H1 (cell line): ENCODE measurements at regions not wholly inside any gene's neighbourhood (a gene's known extent, or its start where the extent isn't known, plus 50 kb on each side); places are given as distances from the start of the nearest gene placed in this dataset.

Experiments used
- CTCF ChIA-PET: fragments of 300-600 bp; sonication (Branson Sonifier 250); formaldehyde crosslinking; loops from one replicate; lab custom pipeline; 2021; ENCODE audit not compliant: partially characterized antibody; lab: Charles Lee
- POLR2A ChIA-PET: fragments of 300-600 bp; sonication (Branson Sonifier 250); formaldehyde crosslinking; loops from one replicate; lab custom pipeline; 2021; ENCODE audit warnings: inconsistent platforms; ENCODE audit not compliant: partially characterized antibody; lab: Charles Lee
- DNase-seq, 2 experiments: peaks; one replicate each; pipeline versions ENCODE4 v3.0.0 to v3.0.0-alpha.2; 2010 to 2022; ENCODE audit warnings: low spot score in 2 of 2, low read depth in 1 of 2, mixed read lengths in 1 of 2
- FAIRE-seq: peaks from 2 replicates; lab custom pipeline; 2011; peaks lifted over from hg19 to GRCh38; lab: Jason Lieb, UNC
- H2AFZ ChIP-seq: 2 replicates; pipeline ENCODE4 v1.8.1; 2012; ENCODE audit warnings: low read length, inconsistent platforms
- H2AK5ac ChIP-seq: 2 replicates; pipeline ENCODE4 v1.6.1; 2013; ENCODE audit warnings: low read depth, low read length
- H2BK120ac ChIP-seq: replicated peaks from 2 replicates; pipeline ENCODE3; 2013; ENCODE audit warnings: low read depth, low read length, inconsistent platforms
- H2BK12ac ChIP-seq: 2 replicates; pipeline ENCODE4 v1.6.1; 2013; ENCODE audit warnings: low read depth, low read length
- H2BK15ac ChIP-seq: 2 replicates; pipeline ENCODE4 v1.6.1; 2013; ENCODE audit warnings: low read length
- H2BK20ac ChIP-seq: 2 replicates; pipeline ENCODE4 v1.6.1; 2013; ENCODE audit warnings: low read length
- H2BK5ac ChIP-seq: 2 replicates; pipeline ENCODE4 v1.6.1; 2013; ENCODE audit warnings: low read depth, low read length
- H3K14ac ChIP-seq: 2 replicates; pipeline ENCODE4 v1.6.1; 2013; ENCODE audit warnings: inconsistent platforms; ENCODE audit not compliant: insufficient read length
- H3K18ac ChIP-seq: 2 replicates; pipeline ENCODE4 v1.6.1; 2013; ENCODE audit warnings: low read length; ENCODE audit errors: extremely low read depth
- H3K23ac ChIP-seq: 2 replicates; pipeline ENCODE4 v1.6.1; 2013; ENCODE audit warnings: inconsistent platforms; ENCODE audit not compliant: insufficient read length
- H3K23me2 ChIP-seq: 2 replicates; pipeline ENCODE4 v1.6.1; 2013; ENCODE audit warnings: low read depth, low read length
- H3K27ac ChIP-seq: 2 replicates; pipeline ENCODE4 v1.6.1; 2011; ENCODE audit warnings: low read depth, low read length, inconsistent platforms
- H3K27me3 ChIP-seq, 4 experiments: replicated peaks in 1 of 4; 1 replicate in 1 of 4; 2 replicates in 3 of 4; pipeline versions ENCODE4 v1.6.1 to v1.8.1; 2011 to 2013; ENCODE audit warnings: low read length in 3 of 4, mild to moderate bottlenecking in 3 of 4, inconsistent platforms in 2 of 4, mixed read lengths in 2 of 4, moderate library complexity in 1 of 4; ENCODE audit not compliant: control insufficient read depth in 3 of 4, insufficient read depth in 3 of 4; ENCODE audit errors: extremely low read depth in 1 of 4
- H3K36me3 ChIP-seq, 4 experiments: 2 replicates each; pipeline versions ENCODE4 v1.6.1 to v1.8.1; 2011 to 2013; ENCODE audit warnings: mild to moderate bottlenecking in 4 of 4, low read length in 3 of 4, moderate library complexity in 2 of 4, control low read depth in 1 of 4, inconsistent platforms in 1 of 4; ENCODE audit not compliant: insufficient read depth in 4 of 4, control insufficient read depth in 2 of 4
- H3K4ac ChIP-seq: replicated peaks from 2 replicates; pipeline ENCODE3; 2013; ENCODE audit warnings: low read length, low read depth, mixed read lengths, inconsistent platforms; ENCODE audit not compliant: insufficient read length
- H3K4me1 ChIP-seq, 4 experiments: replicated peaks in 1 of 4; 1 replicate in 1 of 4; 2 replicates in 3 of 4; pipeline versions ENCODE4 v1.6.1 to v1.8.1; 2011 to 2013; ENCODE audit warnings: low read length in 3 of 4, inconsistent platforms in 2 of 4, mixed read lengths in 1 of 4; ENCODE audit not compliant: insufficient read depth in 4 of 4, control insufficient read depth in 3 of 4
- H3K4me2 ChIP-seq, 2 experiments: 2 replicates each; pipeline versions ENCODE4 v1.6.1 to v1.8.1; 2011 to 2013; ENCODE audit warnings: low read depth in 2 of 2, low read length in 2 of 2, control low read depth in 1 of 2, inconsistent platforms in 1 of 2, mild to moderate bottlenecking in 1 of 2; ENCODE audit not compliant: insufficient read depth in 1 of 2
- H3K4me3 ChIP-seq, 4 experiments: fragments of 200-600, 300-600 bp in 1 of 4; sonication (generic), shearing (Covaris generic), sonication (Bioruptor Twin) in 1 of 4; 2 replicates each; pipeline versions ENCODE4 v1.5.1 to v1.8.1; 2011 to 2016; ENCODE audit warnings: low read length in 4 of 4, low read depth in 3 of 4, control low read depth in 2 of 4, inconsistent platforms in 2 of 4, mild to moderate bottlenecking in 2 of 4, mixed read lengths in 1 of 4, moderate library complexity in 1 of 4; ENCODE audit not compliant: insufficient read depth in 2 of 4; ENCODE audit errors: extremely low read depth in 1 of 4
- H3K56ac ChIP-seq: replicated peaks from 2 replicates; pipeline ENCODE3; 2013; ENCODE audit warnings: low read depth, mild to moderate bottlenecking, mixed read lengths, low read length, inconsistent platforms; ENCODE audit not compliant: insufficient read length
- H3K79me1 ChIP-seq: 2 replicates; pipeline ENCODE4 v1.6.1; 2013; ENCODE audit warnings: low read depth, low read length, control low read depth
- H3K79me2 ChIP-seq, 2 experiments: 2 replicates each; pipeline versions ENCODE4 v1.6.1 to v1.8.1; 2012 to 2013; ENCODE audit warnings: low read length in 2 of 2, mild to moderate bottlenecking in 2 of 2, inconsistent platforms in 1 of 2; ENCODE audit not compliant: insufficient read depth in 2 of 2, control insufficient read depth in 1 of 2
- H3K9ac ChIP-seq, 4 experiments: replicated peaks in 1 of 4; 1 replicate in 1 of 4; 2 replicates in 3 of 4; pipeline versions ENCODE4 v1.6.1 to v1.8.1; 2011 to 2013; ENCODE audit warnings: low read depth in 3 of 4, low read length in 3 of 4, control low read depth in 2 of 4, mild to moderate bottlenecking in 2 of 4, moderate library complexity in 2 of 4, inconsistent platforms in 1 of 4; ENCODE audit errors: extremely low read depth in 1 of 4
- H3K9me3 ChIP-seq, 2 experiments: 2 replicates each; pipeline versions ENCODE4 v1.6.1 to v1.8.1; 2012 to 2013; ENCODE audit warnings: mild to moderate bottlenecking in 2 of 2, moderate library complexity in 2 of 2, control low read depth in 1 of 2, inconsistent platforms in 1 of 2, low read depth in 1 of 2, low read length in 1 of 2, mixed read lengths in 1 of 2; ENCODE audit not compliant: insufficient read depth in 2 of 2
- H4K20me1 ChIP-seq, 2 experiments: replicated peaks in 1 of 2; 2 replicates each; pipeline versions ENCODE3 to v1.8.1; 2011 to 2013; ENCODE audit warnings: inconsistent platforms in 2 of 2, low read length in 2 of 2, mild to moderate bottlenecking in 1 of 2; ENCODE audit not compliant: insufficient read depth in 2 of 2, control insufficient read depth in 1 of 2
- H4K5ac ChIP-seq: 2 replicates; pipeline ENCODE4 v1.6.1; 2013; ENCODE audit warnings: low read length, low read depth, mixed read lengths, inconsistent platforms; ENCODE audit not compliant: insufficient read length
- H4K8ac ChIP-seq: 2 replicates; pipeline ENCODE4 v1.8.0; 2013; ENCODE audit warnings: mild to moderate bottlenecking, moderate library complexity, low read length, inconsistent platforms; ENCODE audit not compliant: insufficient read depth; ENCODE audit errors: extremely low read depth
- H4K91ac ChIP-seq: replicated peaks from 2 replicates; pipeline ENCODE3; 2013; ENCODE audit warnings: low read length, mixed read lengths, inconsistent platforms; ENCODE audit not compliant: insufficient read length
- ATF2 ChIP-seq: IDR thresholded peaks from 2 replicates; pipeline ENCODE4 v1.6.1; 2012; ENCODE audit warnings: low read length, inconsistent platforms
- CBX8 ChIP-seq: fragments of 300-800, 300-1000 bp; sonication (generic); IDR thresholded peaks from 2 replicates; pipeline ENCODE4 v1.7.1; 2016; ENCODE audit warnings: low read depth, low read length, borderline replicate concordance
- CTBP2 ChIP-seq: IDR thresholded peaks from 2 replicates; pipeline ENCODE4 v1.7.0; 2011; ENCODE audit warnings: borderline replicate concordance, mild to moderate bottlenecking, moderate library complexity, mixed read lengths, low read length; ENCODE audit not compliant: insufficient read depth, insufficient read length
- EGR1 ChIP-seq: IDR thresholded peaks from 2 replicates; pipeline ENCODE4 v1.6.1; 2011; ENCODE audit warnings: low read depth, low read length, borderline replicate concordance
- FOSL1 ChIP-seq: IDR thresholded peaks from 2 replicates; pipeline ENCODE4 v1.6.1; 2011; ENCODE audit warnings: mild to moderate bottlenecking, low read depth, low read length, moderate library complexity; ENCODE audit not compliant: insufficient read depth
- HDAC2 ChIP-seq, 2 experiments: fragments of 300-600 bp in 1 of 2; sonication (generic) in 1 of 2; IDR thresholded peaks; 2 replicates each; pipeline ENCODE4 v1.6.1; 2011 to 2012; ENCODE audit warnings: low read depth in 2 of 2, low read length in 2 of 2, mild to moderate bottlenecking in 2 of 2, moderate library complexity in 2 of 2, borderline replicate concordance in 1 of 2, inconsistent platforms in 1 of 2
- KDM1A ChIP-seq: fragments of 200-600, 300-600 bp; sonication (generic); IDR thresholded peaks from 2 replicates; pipeline ENCODE4 v1.7.1; 2016; ENCODE audit warnings: mild to moderate bottlenecking, low read length, borderline replicate concordance
- RXRA ChIP-seq: IDR thresholded peaks from 2 replicates; pipeline ENCODE4 v1.6.1; 2011; ENCODE audit warnings: low read depth, mild to moderate bottlenecking, low read length, moderate library complexity; ENCODE audit not compliant: insufficient read depth
- SP4 ChIP-seq: IDR thresholded peaks from 2 replicates; pipeline ENCODE4 v1.6.1; 2012; ENCODE audit warnings: low read length, inconsistent platforms
- SUZ12 ChIP-seq: fragments of 200-600 bp; sonication (generic); IDR thresholded peaks from 2 replicates; pipeline ENCODE4 v1.6.1; 2012; ENCODE audit warnings: mild to moderate bottlenecking, inconsistent platforms, low read length, moderate library complexity, mixed read lengths
- ZNF274 ChIP-seq: IDR thresholded peaks from 2 replicates; pipeline ENCODE4 v1.7.0; 2012; ENCODE audit warnings: low read length, borderline replicate concordance; ENCODE audit errors: extremely low read depth
- WGBS, 2 experiments: shearing (Covaris generic) in 1 of 2; methylation state at CpG; one replicate each; pipeline versions ENCODE4 v1.1.6 to v1.1.7; 2013 to 2015; ENCODE audit warnings: low lambda C conversion rate in 2 of 2, mixed read lengths in 2 of 2, inconsistent platforms in 1 of 2, low coverage in 1 of 2, missing lambda C conversion rate in 1 of 2; ENCODE audit not compliant: insufficient replicate concordance in 2 of 2, insufficient coverage in 1 of 2, insufficient read length in 1 of 2; ENCODE audit errors: extremely low coverage in 1 of 2, missing lambda C conversion rate in 1 of 2; 5-methylcytosine and 5-hydroxymethylcytosine counted together
- TF ChIP-seq, protein P1 (sequence below): IDR thresholded peaks from 2 replicates; pipeline ENCODE4 v1.6.1; 2012; ENCODE audit warnings: inconsistent platforms

GRCh38 chr17:68710976-68711375 lies 109.8 kb upstream of the FAM20A start:
- H3K79me2 ChIP-seq = no peaks in the 10 kb centered on the region
- H2BK5ac ChIP-seq = no peak overlapping the region
- H4K5ac ChIP-seq = no peak overlapping the region
- no peaks in the 10 kb centered on the region; the same call in 1 of the 2 replicates for H3K23me2 ChIP-seq
- H3K27ac ChIP-seq = no peak overlapping the region
- no peak overlapping the region for H4K8ac ChIP-seq
- WGBS, 2 experiments = 100% methylated on average over 1 of the region's 1 CpG; no CpG with 5 or more reads in 1 of the 2 experiments
- H3K23ac ChIP-seq = no peak overlapping the region
- H3K4me3 ChIP-seq = no peak overlapping the region
- no peaks in the 10 kb centered on the region for H3K27me3 ChIP-seq
- H3K4ac ChIP-seq = no peak overlapping the region
- H3K9ac ChIP-seq = no peak overlapping the region
- H3K79me1 ChIP-seq = no peaks in the 10 kb centered on the region
- H2BK120ac ChIP-seq = no peak overlapping the region
- H2BK15ac ChIP-seq = no peak overlapping the region
- H2BK12ac ChIP-seq = no peak overlapping the region
- H3K4me2 ChIP-seq = no peak overlapping the region
- H3K56ac ChIP-seq = no peak overlapping the region
- H3K14ac ChIP-seq = no peak overlapping the region
- DNase-seq (no peak), FAIRE-seq (no peak)
- ChIA-PET CTCF (interaction anchor here (0.6 to 1.7 kb wide), 2 partner anchors 49 to 76 kb away, joined by 3 to 4 read pairs; no protein-coding TSS in a partner anchor), POLR2A (no interaction called here)
- H3K4me1 ChIP-seq = no peaks in the 10 kb centered on the region; a peak in 1 of 7 replicates
- no peak overlapping the region for H2BK20ac ChIP-seq
- no peaks in the 10 kb centered on the region for H3K36me3 ChIP-seq
- no peak overlapping the region for H2AFZ ChIP-seq
- no peaks in the 10 kb centered on the region for H3K9me3 ChIP-seq
- H2AK5ac ChIP-seq = no peak overlapping the region
- H4K91ac ChIP-seq = no peak overlapping the region
- H3K18ac ChIP-seq = no peak overlapping the region
- H4K20me1 ChIP-seq = no peaks in the 10 kb centered on the region
- no peak for TF ChIP-seq HDAC2 (IDR thresholded peaks at IDR 0.05; ENCODE audit: borderline replicate concordance in 1 of 2, low read depth in 2 of 2, low read length in 2 of 2)
- no peak for TF ChIP-seq ATF2
- TF ChIP-seq SP4 = no peak
- TF ChIP-seq, protein P1, sequence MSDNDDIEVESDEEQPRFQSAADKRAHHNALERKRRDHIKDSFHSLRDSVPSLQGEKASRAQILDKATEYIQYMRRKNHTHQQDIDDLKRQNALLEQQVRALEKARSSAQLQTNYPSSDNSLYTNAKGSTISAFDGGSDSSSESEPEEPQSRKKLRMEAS = no peak
- no peak for TF ChIP-seq SUZ12
- no peak for TF ChIP-seq KDM1A
- TF ChIP-seq FOSL1 = no peak
- no peak for TF ChIP-seq CTBP2
- no peak for TF ChIP-seq ZNF274
- no peak for TF ChIP-seq CBX8
- TF ChIP-seq RXRA = no peak
- no peak for TF ChIP-seq EGR1
